ENCODE measurements at regions not wholly inside any gene's neighbourhood (a gene's known extent, or its start where the extent isn't known, plus 50 kb on each side); places are given as distances from the start of the nearest gene placed in this dataset.

- no peaks in the 10 kb centered on the region for H3K79me2 ChIP-seq (ENCODE audit: control insufficient read depth, insufficient read depth, low read length)
- CTCF ChIA-PET = no interaction called here
- intact Hi-C loops (cut with micrococcal nuclease) = no loop called here
- no peaks in the 10 kb centered on the region for H3K9me1 ChIP-seq (replicated peaks; ENCODE audit: control insufficient read depth, extremely low read depth, insufficient read depth, low read length)
- TF ChIP-seq POLR2AphosphoS5 (IDR thresholded peaks at IDR 0.05; ENCODE audit: insufficient read depth, low read depth, low read length) (no peak), MAX (IDR thresholded peaks at IDR 0.05; ENCODE audit: insufficient read depth, insufficient read length) (no peak), GATA2 (IDR thresholded peaks at IDR 0.05; ENCODE audit: insufficient read depth, insufficient read length, low read depth, low read length) (no peak)
- H3K4me2 ChIP-seq (ENCODE audit: insufficient read depth, low read length) = no peak overlapping the region
- POLR2A ChIA-PET = no interaction called here
- FAIRE-seq = no peak
- H3K9me3 ChIP-seq (replicated peaks; ENCODE audit: control insufficient read depth, insufficient read depth, low read length) = no peaks in the 10 kb centered on the region
- peaks cover 14% of the 10 kb centered on the region for H3K4me1 ChIP-seq (ENCODE audit: control insufficient read depth, extremely low read depth, insufficient read depth, low read length)
- no peak overlapping the region for H3K4me3 ChIP-seq (replicated peaks in 1 of 3; ENCODE audit: insufficient read depth in 1 of 3, low read depth in 1 of 3, low read length in 3 of 3)
- H3K36me3 ChIP-seq (ENCODE audit: control insufficient read depth in 2 of 2, extremely low read depth in 1 of 2, insufficient read depth in 2 of 2, low read length in 2 of 2) = no peaks in the 10 kb centered on the region
- no peak overlapping the region for H3K27ac ChIP-seq (ENCODE audit: insufficient read depth, low read depth, low read length)
- BruUV-seq (replicated peaks) = no TSS peak
- H4K20me1 ChIP-seq (replicated peaks; ENCODE audit: control insufficient read depth, extremely low read depth, insufficient read depth, low read length) = no peaks in the 10 kb centered on the region
- H2AFZ ChIP-seq (ENCODE audit: low read depth, low read length) = no peak overlapping the region
- no peaks in the 10 kb centered on the region for H3K27me3 ChIP-seq (ENCODE audit: control insufficient read depth in 2 of 2, insufficient read depth in 2 of 2, low read length in 2 of 2)
- no peak for DNase-seq (ENCODE audit: low read depth, low spot score)
- dilution Hi-C loops (cut with MboI; ENCODE audit: extremely low pct_ligation_motif_present, low sequenced_read_pairs) = no loop called here
- no peak overlapping the region for H3K9ac ChIP-seq (replicated peaks; ENCODE audit: extremely low read depth, insufficient read depth, low read length)
These were observed 51.8 kb upstream of the ZSWIM5 start for GRCh38 chr1:45258059-45258650.

- no peaks in the 10 kb centered on the region for H3K36me3 ChIP-seq (ENCODE audit: control insufficient read depth in 2 of 2, extremely low read depth in 1 of 2, insufficient read depth in 2 of 2, low read length in 2 of 2)
- no peak overlapping the region for H3K4me2 ChIP-seq (ENCODE audit: insufficient read depth, low read length)
- no peak overlapping the region for H3K4me3 ChIP-seq (replicated peaks in 1 of 3; ENCODE audit: insufficient read depth in 1 of 3, low read depth in 1 of 3, low read length in 3 of 3)
- dilution Hi-C loops (cut with MboI; ENCODE audit: extremely low pct_ligation_motif_present, low sequenced_read_pairs) (no loop called here), intact Hi-C loops (cut with micrococcal nuclease) (no loop called here)
- FAIRE-seq (no peak), DNase-seq (ENCODE audit: low read depth, low spot score) (no peak)
- no peak overlapping the region for H3K9ac ChIP-seq (replicated peaks; ENCODE audit: extremely low read depth, insufficient read depth, low read length)
- H2AFZ ChIP-seq (ENCODE audit: low read depth, low read length) = no peak overlapping the region
- TF ChIP-seq FOS (IDR thresholded peaks at IDR 0.05; ENCODE audit: borderline replicate concordance, insufficient read depth, low read length) (no peak), POLR2AphosphoS5 (IDR thresholded peaks at IDR 0.05; ENCODE audit: insufficient read depth, low read depth, low read length) (no peak), MYC (IDR thresholded peaks at IDR 0.05; ENCODE audit: low read depth, low read length) (no peak), MAX (IDR thresholded peaks at IDR 0.05; ENCODE audit: insufficient read depth, insufficient read length) (no peak), JUN (IDR thresholded peaks at IDR 0.05; ENCODE audit: borderline replicate concordance, insufficient read depth, insufficient read length, low read depth) (no peak), CTCF (IDR thresholded peaks at IDR 0.05; ENCODE audit: extremely low read depth in 1 of 2, insufficient read depth in 1 of 2, low read depth in 1 of 2, low read length in 2 of 2) (no peak), EZH2 (IDR thresholded peaks at IDR 0.05; ENCODE audit: borderline replicate concordance, low read depth, low read length, severe bottlenecking) (no peak), POLR2A (IDR thresholded peaks at IDR 0.05; ENCODE audit: low read depth, low read length) (no peak), GATA2 (IDR thresholded peaks at IDR 0.05; ENCODE audit: insufficient read depth, insufficient read length, low read depth, low read length) (no peak)
- CTCF ChIA-PET = no interaction called here
- H3K79me2 ChIP-seq (ENCODE audit: control insufficient read depth, insufficient read depth, low read length) = no peaks in the 10 kb centered on the region
- H3K27me3 ChIP-seq (ENCODE audit: control insufficient read depth in 2 of 2, insufficient read depth in 2 of 2, low read length in 2 of 2) = no peaks in the 10 kb centered on the region
- H3K27ac ChIP-seq (ENCODE audit: insufficient read depth, low read depth, low read length) = no peak overlapping the region
- BruUV-seq (replicated peaks) = no TSS peak
- POLR2A ChIA-PET = no interaction called here
- no peaks in the 10 kb centered on the region for H4K20me1 ChIP-seq (replicated peaks; ENCODE audit: control insufficient read depth, extremely low read depth, insufficient read depth, low read length)
- H3K9me3 ChIP-seq (replicated peaks; ENCODE audit: control insufficient read depth, insufficient read depth, low read length) = no peaks in the 10 kb centered on the region
- H3K9me1 ChIP-seq (replicated peaks; ENCODE audit: control insufficient read depth, extremely low read depth, insufficient read depth, low read length) = no peaks in the 10 kb centered on the region
- H3K4me1 ChIP-seq (ENCODE audit: control insufficient read depth, extremely low read depth, insufficient read depth, low read length) = peaks cover 16% of the 10 kb centered on the region
These were observed 52.6 kb upstream of the ZSWIM5 start for GRCh38 chr1:45259053-45259452.
